ENCODE measurements at regions not wholly inside any gene's neighbourhood (a gene's known extent, or its start where the extent isn't known, plus 50 kb on each side); places are given as distances from the start of the nearest gene placed in this dataset.

- TF ChIP-seq CTCF (IDR thresholded peaks at IDR 0.05) = no peak
- TF ChIP-seq POLR2A (IDR thresholded peaks at IDR 0.05; ENCODE audit: low read depth) = no peak
- TF ChIP-seq POLR2AphosphoS5 (IDR thresholded peaks at IDR 0.05) = no peak
- no peak for TF ChIP-seq EP300 (IDR thresholded peaks at IDR 0.05)
Observed at GRCh38 chr13:71306821-71307220, 560.2 kb downstream of the DACH1 start.

Measured in esophagus muscularis mucosa (tissue), 4 donors.